HEK293T (cell line): ENCODE measurements at regions not wholly inside any gene's neighbourhood (a gene's known extent, or its start where the extent isn't known, plus 50 kb on each side); places are given as distances from the start of the nearest gene placed in this dataset.

Experiments
- CTCF ChIA-PET: fragments of 350-600 bp; formaldehyde crosslinking; extraction: SDS; loops from one replicate; lab custom pipeline; 2021; ENCODE audit warnings: antibody characterized with exemption, inconsistent platforms; lab: Yijun Ruan, JAX
- POLR2A ChIA-PET: fragments of 350-600 bp; formaldehyde crosslinking; extraction: SDS; loops from one replicate; lab custom pipeline; 2020; ENCODE audit warnings: antibody characterized with exemption, inconsistent platforms; lab: Yijun Ruan, JAX
- DNase-seq: peaks from one replicate; pipeline ENCODE4 v3.0.0; 2012; ENCODE audit warnings: mixed read lengths; ENCODE audit errors: extremely low spot score
- ARNT ChIP-seq: fragments of 450-650 bp; IDR thresholded peaks from 2 replicates; pipeline ENCODE4 v1.6.1; 2017; ENCODE audit warnings: mild to moderate bottlenecking
- BHLHE40 ChIP-seq: fragments of 450-650 bp; IDR thresholded peaks from 2 replicates; pipeline ENCODE4 v1.6.1; 2016; ENCODE audit warnings: mild to moderate bottlenecking, moderate library complexity, borderline replicate concordance
- CTBP1 ChIP-seq: fragments of 450-650 bp; IDR thresholded peaks from 2 replicates; pipeline ENCODE4 v1.6.1; 2016; ENCODE audit warnings: borderline replicate concordance
- ELF4 ChIP-seq: fragments of 450-650 bp; IDR thresholded peaks from 2 replicates; pipeline ENCODE4 v1.6.1; 2017; ENCODE audit warnings: antibody characterized with exemption
- FOXA1 ChIP-seq: fragments of 450-650 bp; IDR thresholded peaks from 2 replicates; pipeline ENCODE4 v1.6.1; 2016; ENCODE audit warnings: mild to moderate bottlenecking
- FOXK2 ChIP-seq: fragments of 450-650 bp; IDR thresholded peaks from 2 replicates; pipeline ENCODE4 v1.6.1; 2016; ENCODE audit warnings: mild to moderate bottlenecking
- FOXM1 ChIP-seq: fragments of 450-650 bp; IDR thresholded peaks from 2 replicates; pipeline ENCODE4 v1.6.1; 2017; ENCODE audit warnings: mild to moderate bottlenecking, borderline replicate concordance
- HDGF ChIP-seq: fragments of 450-650 bp; IDR thresholded peaks from 2 replicates; pipeline ENCODE4 v1.6.1; 2017; ENCODE audit warnings: antibody characterized with exemption, borderline replicate concordance
- L3MBTL2 ChIP-seq: fragments of 450-650 bp; conservative IDR thresholded peaks from 2 replicates; pipeline ENCODE4 v1.6.1; 2016; ENCODE audit warnings: mild to moderate bottlenecking
- LEF1 ChIP-seq: fragments of 450-650 bp; IDR thresholded peaks from 2 replicates; pipeline ENCODE4 v1.6.1; 2017; ENCODE audit warnings: mild to moderate bottlenecking, borderline replicate concordance
- NFRKB ChIP-seq: fragments of 450-650 bp; IDR thresholded peaks from 2 replicates; pipeline ENCODE4 v1.6.1; 2016; ENCODE audit warnings: mild to moderate bottlenecking, moderate library complexity
- PKNOX1 ChIP-seq: fragments of 450-650 bp; IDR thresholded peaks from 2 replicates; pipeline ENCODE4 v1.6.1; 2016
- SP1 ChIP-seq: fragments of 450-650 bp; IDR thresholded peaks from 2 replicates; pipeline ENCODE4 v1.6.1; 2017
- SUZ12 ChIP-seq: fragments of 450-650 bp; IDR thresholded peaks from 2 replicates; pipeline ENCODE4 v1.6.1; 2016; ENCODE audit warnings: mild to moderate bottlenecking
- TARDBP ChIP-seq: fragments of 450-650 bp; IDR thresholded peaks from 2 replicates; pipeline ENCODE4 v1.6.1; 2016
- ZNF384 ChIP-seq: fragments of 450-650 bp; IDR thresholded peaks from 2 replicates; pipeline ENCODE4 v1.6.1; 2016

GRCh38 chr11:88042647-88043046, 132.6 kb downstream of the RAB38 start:
- TF ChIP-seq ELF4: no peak
- no peak for TF ChIP-seq L3MBTL2
- TF ChIP-seq PKNOX1: no peak
- TF ChIP-seq FOXM1: no peak
- no peak for TF ChIP-seq CTBP1
- no peak for TF ChIP-seq LEF1
- TF ChIP-seq BHLHE40: no peak
- no peak for TF ChIP-seq ARNT
- TF ChIP-seq FOXA1: no peak
- no peak for TF ChIP-seq TARDBP
- no peak for TF ChIP-seq HDGF
- no peak for TF ChIP-seq SP1
- TF ChIP-seq NFRKB: no peak
- no peak for TF ChIP-seq FOXK2
- TF ChIP-seq SUZ12: no peak
- no peak for DNase-seq
- CTCF ChIA-PET: no interaction called here
- POLR2A ChIA-PET: no interaction called here

- TF ChIP-seq FOXK2 (no peak), CTBP1 (no peak), FOXM1 (no peak), PKNOX1 (no peak), NFRKB (no peak), SP1 (no peak), BHLHE40 (no peak), TARDBP (no peak), ZNF384 (no peak), SUZ12 (no peak), FOXA1 (no peak), L3MBTL2 (no peak), LEF1 (no peak), HDGF (no peak), ELF4 (no peak), ARNT (no peak)
- POLR2A ChIA-PET: no interaction called here
Measured at GRCh38 chr11:88042238-88042637, 133.0 kb downstream of the RAB38 start.

GRCh38 chr11:88041679-88042078, 133.6 kb downstream of the RAB38 start:
- ChIA-PET POLR2A (no interaction called here), CTCF (no interaction called here)
- no peak for DNase-seq
- TF ChIP-seq FOXA1 (no peak), SP1 (no peak), NFRKB (no peak)

More at GRCh38 chr11:88042238-88042637, 133.0 kb downstream of the RAB38 start:
- CTCF ChIA-PET: no interaction called here
- no peak for DNase-seq

- POLR2A ChIA-PET: no interaction called here
- TF ChIP-seq NFRKB (no peak), SUZ12 (no peak), FOXK2 (no peak), FOXM1 (no peak), SP1 (no peak), BHLHE40 (no peak), CTBP1 (no peak)
- DNase-seq: no peak
- CTCF ChIA-PET: no interaction called here
Measured at GRCh38 chr11:88040148-88040496, 135.1 kb downstream of the RAB38 start.

GRCh38 chr11:88039476-88040147, 135.6 kb downstream of the RAB38 start:
- CTCF ChIA-PET: no interaction called here
- DNase-seq: no peak
- no peak for TF ChIP-seq FOXA1
- TF ChIP-seq SUZ12: no peak
- no peak for TF ChIP-seq PKNOX1
- no peak for TF ChIP-seq FOXM1
- TF ChIP-seq FOXK2: no peak
- TF ChIP-seq ZNF384: no peak
- no peak for TF ChIP-seq NFRKB
- TF ChIP-seq TARDBP: no peak
- TF ChIP-seq HDGF: no peak
- TF ChIP-seq CTBP1: no peak
- no peak for TF ChIP-seq ELF4
- POLR2A ChIA-PET: no interaction called here

GRCh38 chr11:88038063-88038462, 137.2 kb downstream of the RAB38 start:
- no peak for DNase-seq
- no peak for TF ChIP-seq FOXK2
- TF ChIP-seq FOXA1: no peak
- no peak for TF ChIP-seq TARDBP
- no peak for TF ChIP-seq HDGF
- TF ChIP-seq PKNOX1: no peak
- TF ChIP-seq BHLHE40: no peak
- no peak for TF ChIP-seq CTBP1
- TF ChIP-seq LEF1: no peak
- no peak for TF ChIP-seq NFRKB
- TF ChIP-seq ARNT: no peak
- TF ChIP-seq ZNF384: no peak
- no peak for TF ChIP-seq SP1
- no peak for TF ChIP-seq ELF4
- no peak for TF ChIP-seq L3MBTL2
- no peak for TF ChIP-seq FOXM1
- no peak for TF ChIP-seq SUZ12
- POLR2A ChIA-PET: no interaction called here
- CTCF ChIA-PET: no interaction called here
